Ascending aorta (tissue), 2 donors: ENCODE measurements at regions not wholly inside any gene's neighbourhood (a gene's known extent, or its start where the extent isn't known, plus 50 kb on each side); places are given as distances from the start of the nearest gene placed in this dataset.
A peak's percentile ranks its signal among the peaks of the same experiment; 100 is the strongest.
"Not testable (repeated sequence)": the region's sequence is repeated elsewhere in the genome, so short reads cannot be mapped to it uniquely, and the experiment has no call there.

Experiments used
- DNase-seq, 2 donors: peaks; one replicate each; pipeline ENCODE4 v3.0.0-alpha.2; 2019; ENCODE audit warnings: low spot score in 2 of 2
- H3K27ac ChIP-seq, 2 donors: fragments of 200-600 bp; sonication (generic); one replicate each; pipeline ENCODE4 v1.5.1; 2016 to 2017; ENCODE audit warnings: mild to moderate bottlenecking in 1 of 2
- H3K27me3 ChIP-seq: fragments of 200-600 bp; sonication (generic); one replicate; pipeline ENCODE4 v1.5.1; 2017
- H3K36me3 ChIP-seq, 2 donors: fragments of 200-600 bp; sonication (generic); one replicate each; pipeline ENCODE4 v1.5.1; 2016
- H3K4me1 ChIP-seq, 2 donors: fragments of 200-600 bp; sonication (generic); one replicate each; pipeline ENCODE4 v1.5.1; 2016 to 2017; ENCODE audit warnings: mild to moderate bottlenecking in 1 of 2
- H3K4me3 ChIP-seq, 2 donors: fragments of 200-600 bp; sonication (generic); one replicate each; pipeline ENCODE4 v1.5.1; 2016 to 2017; ENCODE audit warnings: mild to moderate bottlenecking in 1 of 2
- H3K9me3 ChIP-seq, 2 donors: fragments of 200-600 bp; sonication (generic); one replicate each; pipeline ENCODE4 v1.5.1; 2016
- intact Hi-C: fragments of 100-400 bp; cut with DNase I; formaldehyde crosslinking; loops from one replicate; pipeline ENCODE4 v1.15.1; 2023
- TF ChIP-seq, protein P1 (sequence below), 3 experiments: fragments of 200-600 bp in 2 of 3; fragments of 450-650 bp in 1 of 3; sonication (generic) in 2 of 3; IDR thresholded peaks; one replicate each; pipeline ENCODE4 v1.5.1; 2016 to 2019; ENCODE audit warnings: antibody characterized with exemption in 3 of 3, mild to moderate bottlenecking in 1 of 3, moderate library complexity in 1 of 3

DNA sequence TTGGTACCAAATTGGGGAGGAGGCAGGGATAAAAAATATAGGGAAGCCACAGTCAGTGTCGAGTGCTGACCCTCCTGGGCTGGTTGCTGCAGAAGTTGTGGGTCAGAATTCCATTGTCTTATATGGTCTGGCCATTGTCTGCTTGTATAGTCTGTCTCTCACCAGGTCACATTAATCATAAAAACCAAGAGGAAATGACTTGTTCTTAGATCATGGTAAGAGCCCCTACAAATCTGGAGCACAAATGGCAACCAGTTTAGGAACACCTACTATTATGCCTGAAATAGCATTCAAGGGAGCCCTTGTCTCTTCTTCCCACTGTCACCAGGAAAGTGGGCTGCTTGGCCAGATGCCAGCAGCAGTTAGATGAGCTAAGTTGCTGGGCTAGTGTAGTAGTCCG is 119.7 kb upstream of the RMP24 start:
- TF ChIP-seq, protein P1, sequence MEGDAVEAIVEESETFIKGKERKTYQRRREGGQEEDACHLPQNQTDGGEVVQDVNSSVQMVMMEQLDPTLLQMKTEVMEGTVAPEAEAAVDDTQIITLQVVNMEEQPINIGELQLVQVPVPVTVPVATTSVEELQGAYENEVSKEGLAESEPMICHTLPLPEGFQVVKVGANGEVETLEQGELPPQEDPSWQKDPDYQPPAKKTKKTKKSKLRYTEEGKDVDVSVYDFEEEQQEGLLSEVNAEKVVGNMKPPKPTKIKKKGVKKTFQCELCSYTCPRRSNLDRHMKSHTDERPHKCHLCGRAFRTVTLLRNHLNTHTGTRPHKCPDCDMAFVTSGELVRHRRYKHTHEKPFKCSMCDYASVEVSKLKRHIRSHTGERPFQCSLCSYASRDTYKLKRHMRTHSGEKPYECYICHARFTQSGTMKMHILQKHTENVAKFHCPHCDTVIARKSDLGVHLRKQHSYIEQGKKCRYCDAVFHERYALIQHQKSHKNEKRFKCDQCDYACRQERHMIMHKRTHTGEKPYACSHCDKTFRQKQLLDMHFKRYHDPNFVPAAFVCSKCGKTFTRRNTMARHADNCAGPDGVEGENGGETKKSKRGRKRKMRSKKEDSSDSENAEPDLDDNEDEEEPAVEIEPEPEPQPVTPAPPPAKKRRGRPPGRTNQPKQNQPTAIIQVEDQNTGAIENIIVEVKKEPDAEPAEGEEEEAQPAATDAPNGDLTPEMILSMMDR (IDR thresholded peaks at IDR 0.05), result no peak
- Histone ChIP-seq H3K4me1 (no peaks in the 10 kb centered on the region), H3K36me3 (no peaks in the 10 kb centered on the region), H3K27me3 (no peaks in the 10 kb centered on the region), H3K4me3 (no peak overlapping the region), H3K9me3 (no peaks in the 10 kb centered on the region), H3K27ac (no peak overlapping the region)
- intact Hi-C loops, result no loop called here
- peak in 1 of 2 donors; percentile 33 for DNase-seq

DNA sequence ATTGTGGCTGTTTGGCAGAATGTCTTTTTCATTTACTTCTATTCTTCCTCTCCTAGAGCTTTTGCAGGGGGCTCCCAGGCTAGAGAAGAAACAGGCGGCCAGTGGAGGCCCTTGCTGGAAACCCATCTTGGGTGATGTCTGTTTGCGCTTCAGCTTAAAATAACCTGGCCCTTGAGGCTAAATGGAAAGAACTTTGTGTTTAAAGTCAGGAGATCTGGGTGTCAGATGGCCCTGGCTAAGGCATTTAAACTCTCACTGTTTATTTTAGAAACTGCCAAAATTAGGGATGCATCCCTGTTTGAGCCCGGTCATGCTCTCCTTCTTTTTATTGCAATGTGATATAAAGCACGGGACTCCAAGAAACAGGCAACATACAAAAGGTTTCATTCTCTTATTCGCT is 118.4 kb upstream of the RMP24 start:
- H3K4me3 ChIP-seq, result no peak overlapping the region
- H3K27me3 ChIP-seq, result no peaks in the 10 kb centered on the region
- no peaks in the 10 kb centered on the region for H3K9me3 ChIP-seq
- intact Hi-C loops, result no loop called here
- no peak for DNase-seq
- no peak overlapping the region for H3K27ac ChIP-seq
- TF ChIP-seq, protein P1 (IDR thresholded peaks at IDR 0.05), result no peak
- no peaks in the 10 kb centered on the region for H3K36me3 ChIP-seq
- H3K4me1 ChIP-seq, result no peaks in the 10 kb centered on the region

DNA sequence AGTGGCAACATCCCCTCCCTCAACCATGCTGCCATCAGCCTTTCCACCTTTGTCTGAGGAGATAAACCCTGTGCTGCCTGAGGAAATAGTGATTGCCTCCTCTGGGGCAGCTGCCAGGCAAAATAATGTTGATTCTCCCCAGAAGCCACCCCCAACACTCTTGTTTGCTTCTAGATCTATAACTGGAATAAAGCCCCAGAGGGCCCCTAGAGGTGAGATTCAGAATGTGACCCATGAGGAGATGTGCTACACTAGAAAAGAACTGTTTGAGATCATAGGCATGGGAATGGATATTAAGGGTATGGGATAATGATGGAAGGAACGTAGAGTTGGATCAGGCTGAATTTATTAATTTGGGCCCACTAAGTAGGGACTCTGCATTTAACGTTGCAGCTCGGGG is 116.3 kb upstream of the RMP24 start:
- intact Hi-C loops, result no loop called here
- Histone ChIP-seq H3K4me1 (peaks cover 0 to 2% of the 10 kb centered on the region in 2 donors), H3K9me3 (no peaks in the 10 kb centered on the region), H3K27ac (no peak overlapping the region), H3K27me3 (no peaks in the 10 kb centered on the region), H3K36me3 (no peaks in the 10 kb centered on the region), H3K4me3 (no peak overlapping the region)
- no peak for DNase-seq
- TF ChIP-seq, protein P1 (IDR thresholded peaks at IDR 0.05), result no peak

DNA sequence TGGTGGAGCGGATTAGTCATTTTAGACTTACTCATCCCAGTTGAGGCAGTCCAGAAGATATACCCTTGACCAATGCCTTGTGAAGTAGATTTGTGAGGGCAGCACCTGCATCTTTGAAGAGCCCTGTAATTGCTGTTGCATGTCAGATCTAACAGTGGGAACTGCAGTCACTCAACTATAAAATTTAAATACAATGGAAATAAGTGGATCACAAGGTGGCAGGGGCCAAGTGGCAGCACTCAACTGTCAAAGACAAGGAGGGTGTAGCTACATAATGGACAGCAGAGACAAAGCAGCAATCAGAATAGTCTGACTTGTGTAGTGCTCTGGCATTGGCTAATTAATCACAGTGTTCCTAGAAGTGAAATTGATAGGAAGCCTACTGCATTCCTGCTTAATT is 115.8 kb upstream of the RMP24 start:
- H3K9me3 ChIP-seq, H3K4me3 ChIP-seq, H3K36me3 ChIP-seq, DNase-seq, intact Hi-C loops, H3K27ac ChIP-seq, H3K4me1 ChIP-seq, H3K27me3 ChIP-seq: not testable (repeated sequence)

DNA sequence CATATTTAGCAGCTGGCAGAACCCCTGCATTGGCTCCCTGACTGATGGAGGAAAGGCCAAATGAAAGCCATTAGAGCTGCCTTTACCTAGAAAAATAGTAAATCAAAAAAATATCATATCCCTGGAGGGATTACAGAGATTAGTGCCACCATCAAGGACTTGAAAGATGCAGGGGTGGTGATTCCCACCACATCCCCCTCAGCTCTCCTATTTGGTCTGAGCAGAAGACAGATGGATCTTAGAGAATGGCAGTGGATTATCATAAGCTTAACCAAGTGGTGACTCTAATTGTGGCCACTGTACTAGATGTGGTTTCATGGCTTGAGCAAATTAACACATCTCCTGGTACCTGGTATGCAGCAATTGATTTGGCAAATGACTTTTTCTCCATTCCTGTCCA is 114.9 kb upstream of the RMP24 start:
- DNase-seq, H3K27me3 ChIP-seq: not testable (repeated sequence)

DNA sequence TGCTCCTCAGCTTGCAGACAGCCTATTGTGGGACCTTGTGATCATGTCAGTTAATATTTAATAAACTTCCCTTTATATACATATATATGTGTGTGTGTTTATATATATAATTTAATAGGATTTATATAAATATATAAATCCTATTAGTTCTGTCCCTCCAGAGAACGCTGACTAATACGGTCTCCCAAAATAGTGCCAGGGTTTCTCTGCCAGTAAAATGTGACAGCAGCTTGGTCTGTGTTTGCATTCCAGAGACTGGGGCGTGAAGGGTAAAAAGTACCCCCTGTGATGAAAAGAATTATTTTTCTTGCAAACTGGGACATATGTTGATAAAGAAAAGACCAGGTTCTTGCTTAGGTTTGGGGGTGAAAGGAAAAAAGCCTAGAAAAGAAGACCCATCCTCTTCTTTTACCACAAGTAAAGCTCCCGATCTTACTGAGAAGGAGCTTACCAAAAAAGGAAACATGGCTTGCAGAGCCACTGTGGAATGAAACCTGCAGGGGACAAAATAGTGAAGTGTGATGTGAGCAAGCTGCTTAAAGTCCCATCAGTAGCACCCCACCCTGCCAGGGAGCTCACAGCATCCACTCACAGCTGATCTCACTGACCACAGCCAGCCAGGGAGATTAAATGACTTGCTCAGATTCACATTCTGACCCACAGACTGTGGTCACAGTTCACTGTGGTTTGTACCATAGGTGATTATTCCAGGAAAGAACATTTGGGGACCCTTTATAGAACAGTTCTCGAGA is 110.9 kb upstream of the RMP24 start:
- TF ChIP-seq, protein P1 (IDR thresholded peaks at IDR 0.05), result no peak
- DNase-seq, result peak in 1 of 2 donors; percentile 51
- intact Hi-C loops, result no loop called here
- peak overlapping the region in 1 of 2 donors; percentile 38 for H3K4me3 ChIP-seq
- no peak overlapping the region for H3K27ac ChIP-seq
- H3K9me3 ChIP-seq, result no peaks in the 10 kb centered on the region
- no peaks in the 10 kb centered on the region for H3K27me3 ChIP-seq
- peaks cover 0 to 2% of the 10 kb centered on the region in 2 donors for H3K4me1 ChIP-seq
- no peaks in the 10 kb centered on the region for H3K36me3 ChIP-seq

More for the DNA sequence above, 114.9 kb upstream of the RMP24 start:
- H3K4me3 ChIP-seq, H3K9me3 ChIP-seq, intact Hi-C loops, H3K36me3 ChIP-seq, H3K4me1 ChIP-seq, H3K27ac ChIP-seq: not testable (repeated sequence)
